Hematopoietic multipotent progenitor cell (in vitro differentiated cells): ENCODE measurements at regions not wholly inside any gene's neighbourhood (a gene's known extent, or its start where the extent isn't known, plus 50 kb on each side); places are given as distances from the start of the nearest gene placed in this dataset.
"Not testable (repeated sequence)": the region's sequence is repeated elsewhere in the genome, so short reads cannot be mapped to it uniquely, and the experiment has no call there.

Experiments used
- DNase-seq, 3 donors: peaks; one replicate each; pipeline ENCODE4 v3.0.0-alpha.2; 2011 to 2015; ENCODE audit warnings: low read depth in 2 of 3, low spot score in 2 of 3

- DNase-seq: no peak
Observed at GRCh38 chr18:79595876-79596374, 83.7 kb upstream of the CTDP1 start.

DNA sequence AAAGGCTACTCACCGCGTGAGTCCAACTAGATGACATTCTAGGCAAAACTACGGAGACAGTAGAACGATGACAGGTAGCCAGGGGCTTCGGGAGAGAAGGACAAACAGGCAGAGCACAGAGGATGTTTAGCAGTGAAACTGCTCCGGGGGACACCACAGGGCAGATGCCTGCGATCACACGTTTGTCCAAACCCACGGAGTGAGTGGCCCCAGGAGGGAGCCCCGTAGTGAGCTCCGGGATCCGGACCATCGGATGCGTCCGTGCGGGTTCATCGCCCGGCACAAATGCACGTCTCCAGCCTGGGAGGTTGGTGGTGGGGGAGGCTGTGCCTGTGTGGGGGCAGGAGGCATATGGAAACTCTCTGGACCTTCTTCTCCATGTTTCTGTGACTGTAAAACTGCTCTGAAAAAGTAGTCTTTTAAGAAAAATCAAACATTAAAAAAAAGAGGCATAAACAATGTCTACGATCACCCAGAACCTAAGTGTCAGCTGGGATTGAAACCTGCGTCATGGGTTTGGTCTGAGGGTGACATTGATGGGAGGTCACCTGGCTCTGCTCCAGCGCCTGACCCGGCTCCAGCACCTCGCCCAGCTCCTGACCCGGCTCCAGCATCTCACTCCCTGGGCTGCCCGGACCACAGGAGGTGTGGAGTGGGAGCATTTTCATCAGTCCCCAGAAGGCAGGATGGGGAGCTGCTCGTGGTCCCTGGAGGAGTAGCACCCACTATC, 83.0 kb upstream of the CTDP1 start:
- DNase-seq: no peak

- DNase-seq: no peak
Observed at GRCh38 chr18:79597176-79597830, 82.3 kb upstream of the CTDP1 start.

GRCh38 chr18:79597831-79598632, 81.6 kb upstream of the CTDP1 start:
- DNase-seq: no peak

DNA sequence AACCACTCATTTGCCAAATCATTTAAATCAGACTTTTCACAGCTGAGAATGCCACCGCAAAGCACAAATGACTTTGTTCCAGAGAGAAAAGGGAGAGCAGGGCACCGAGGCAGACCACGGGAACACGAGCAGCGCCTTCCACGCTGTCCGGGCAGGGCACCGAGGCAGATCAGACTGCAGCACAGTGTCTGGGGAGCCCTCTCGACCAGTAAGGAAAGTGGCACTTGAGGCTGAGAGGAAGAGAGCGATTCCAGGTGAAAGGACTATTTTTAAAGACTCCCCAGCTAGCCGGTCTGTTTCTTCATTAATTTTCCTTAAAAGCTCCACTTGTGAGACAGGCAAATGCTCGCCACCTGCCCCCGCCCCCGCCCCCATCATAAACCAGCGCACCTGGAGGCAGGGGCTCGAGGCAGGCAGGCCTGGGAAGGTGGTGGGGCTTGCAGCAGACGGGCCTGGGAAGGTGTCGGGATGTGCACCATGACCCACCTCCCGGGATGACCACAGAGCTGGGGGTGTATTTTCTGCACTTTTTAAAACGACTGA, 80.9 kb upstream of the CTDP1 start:
- no peak for DNase-seq

DNA sequence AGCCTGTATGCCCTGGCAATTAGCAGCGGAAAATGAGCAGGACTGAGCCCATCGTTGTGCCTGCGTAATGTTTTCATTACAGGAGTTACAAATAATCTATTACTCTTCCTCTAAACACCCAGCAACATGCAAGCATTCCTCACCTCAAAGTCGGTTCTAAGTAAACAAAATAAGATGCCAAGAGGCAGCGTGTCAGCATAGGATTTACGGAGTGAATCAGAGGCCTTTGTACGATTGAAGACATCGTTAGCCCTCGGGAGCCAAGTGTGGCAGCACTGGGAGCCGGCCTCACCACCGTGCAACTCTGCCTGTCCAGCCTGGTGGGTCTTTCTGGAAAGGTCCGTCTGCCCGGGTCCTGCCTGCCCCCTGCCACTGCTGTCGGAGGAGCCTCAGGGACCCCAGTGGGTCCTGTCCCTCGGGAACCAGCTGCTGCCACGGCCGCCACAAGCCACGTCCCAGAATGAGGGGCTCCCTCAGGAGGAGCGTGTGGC, 80.1 kb upstream of the CTDP1 start:
- DNase-seq: no peak

DNA sequence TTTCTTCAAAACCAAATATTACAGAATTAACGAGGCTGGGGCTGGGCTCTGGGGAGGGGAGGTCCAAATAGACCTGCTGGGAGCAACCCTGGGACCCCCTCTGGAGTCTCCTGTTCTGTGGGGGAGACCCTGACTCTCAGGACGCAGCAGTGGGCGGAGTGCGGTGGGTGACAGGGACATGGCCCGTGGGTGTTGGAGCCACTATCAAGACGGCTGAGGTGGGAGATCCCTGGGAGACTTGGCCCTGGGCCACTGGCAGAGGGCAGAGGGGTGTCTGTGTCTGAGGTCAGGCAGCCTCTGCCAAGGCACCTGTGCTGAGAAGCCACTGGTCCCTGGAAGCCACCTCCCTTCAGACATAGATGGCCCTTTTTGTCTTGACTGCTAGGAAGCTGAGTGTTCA, 79.5 kb upstream of the CTDP1 start:
- no peak for DNase-seq

- no peak for DNase-seq
Observed at GRCh38 chr18:79600596-79600995, 79.0 kb upstream of the CTDP1 start.

DNA sequence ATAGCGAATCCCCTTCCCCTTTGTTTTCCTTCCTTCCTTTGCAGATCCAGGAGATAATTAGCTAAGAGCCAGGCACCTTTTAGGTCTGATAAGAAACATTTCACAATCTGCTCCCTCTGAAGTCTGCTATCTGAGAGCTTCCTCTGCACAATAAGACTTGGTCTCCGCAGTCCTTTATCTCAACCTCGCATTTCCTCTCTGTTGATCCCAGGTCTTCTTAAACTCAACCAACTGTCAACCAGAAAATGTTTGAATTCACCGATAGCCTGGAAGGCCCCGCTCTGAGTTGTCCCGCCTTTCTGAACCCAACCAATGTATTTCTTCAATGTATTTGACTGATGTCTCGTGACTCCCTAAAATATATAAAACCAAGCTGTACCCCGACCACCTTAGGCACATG, 78.4 kb upstream of the CTDP1 start:
- DNase-seq: peak in 2 of 3 donors; percentile 46 to 48

GRCh38 chr18:79603321-79604204, 76.0 kb upstream of the CTDP1 start:
- DNase-seq: no peak

- DNase-seq: no peak
Observed at GRCh38 chr18:79604205-79604912, 75.2 kb upstream of the CTDP1 start.

DNA sequence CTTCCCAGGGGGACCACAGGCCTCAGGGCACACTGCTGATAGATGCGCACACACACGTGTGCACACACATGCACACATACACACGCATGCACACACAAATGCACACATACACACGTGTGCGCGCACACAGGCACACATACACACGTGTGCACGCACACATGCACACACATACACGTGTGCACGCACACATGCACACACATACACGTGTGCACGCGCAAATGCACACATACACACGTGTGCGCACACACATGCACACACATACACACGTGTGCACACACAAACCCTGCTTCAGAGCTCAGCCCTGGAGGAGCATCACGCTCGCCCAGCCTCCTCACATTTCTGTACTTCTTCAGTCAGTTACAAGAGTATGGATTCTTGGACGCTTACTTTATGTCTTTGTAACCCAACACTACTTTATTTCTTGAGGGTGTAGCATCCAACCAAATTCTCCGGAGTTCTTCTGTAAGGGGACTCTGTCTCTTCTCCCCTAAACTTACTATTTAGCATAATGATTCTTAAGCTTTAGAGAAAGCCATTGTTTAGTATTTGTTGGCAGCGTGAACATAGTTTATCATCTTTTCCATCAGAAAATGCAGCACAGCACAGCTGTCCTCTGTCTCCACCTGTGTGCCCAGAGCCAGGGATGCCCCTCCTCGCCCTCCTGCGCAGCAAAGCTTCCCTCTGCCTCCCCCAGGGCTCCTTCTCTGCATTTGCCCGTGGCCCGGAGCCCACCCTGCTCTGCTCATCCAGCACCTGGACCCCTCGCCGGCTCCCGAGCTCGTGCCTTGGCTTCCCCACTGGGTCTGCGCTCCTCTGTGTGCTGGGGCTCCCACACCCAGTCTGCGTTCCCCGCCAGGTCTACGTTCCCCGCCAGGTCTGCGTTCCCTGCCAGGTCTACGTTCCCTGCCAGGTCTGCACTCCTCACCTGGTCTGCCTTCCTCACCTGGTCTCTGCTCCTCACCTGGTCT, 74.4 kb upstream of the CTDP1 start:
- no peak for DNase-seq

DNA sequence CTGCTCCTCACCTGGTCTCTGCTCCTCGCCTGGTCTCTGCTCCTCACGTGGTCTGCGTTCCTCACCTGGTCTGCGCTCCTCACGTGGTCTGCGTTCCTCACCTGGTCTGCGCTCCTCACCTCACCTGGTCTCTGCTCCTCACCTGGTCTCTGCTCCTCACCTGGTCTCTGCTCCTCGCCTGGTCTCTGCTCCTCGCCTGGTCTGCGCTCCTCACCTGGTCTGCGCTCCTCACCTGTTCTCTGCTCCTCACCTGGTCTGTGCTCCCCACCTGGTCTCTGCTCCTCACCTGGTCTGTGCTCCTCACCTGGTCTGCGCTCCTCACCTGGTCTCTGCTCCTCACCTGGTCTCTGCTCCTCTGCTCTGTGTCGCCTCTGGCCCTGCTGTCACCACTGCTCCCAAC, 73.5 kb upstream of the CTDP1 start:
- not testable (repeated sequence) for DNase-seq

- no peak for DNase-seq
Observed at GRCh38 chr18:79606621-79607331, 72.8 kb upstream of the CTDP1 start.

GRCh38 chr18:79607361-79607952, 72.1 kb upstream of the CTDP1 start:
- DNase-seq: no peak

GRCh38 chr18:79608069-79608468, 71.5 kb upstream of the CTDP1 start:
- no peak for DNase-seq

GRCh38 chr18:79608535-79608934, 71.1 kb upstream of the CTDP1 start:
- no peak for DNase-seq
